GM11168 (cell line): ENCODE measurements at regions not wholly inside any gene's neighbourhood (a gene's known extent, or its start where the extent isn't known, plus 50 kb on each side); places are given as distances from the start of the nearest gene placed in this dataset.

Experiments used
- in situ Hi-C: fragments of 300-500 bp; cut with MboI; formaldehyde crosslinking; loops from one replicate; pipeline ENCODE4 v1.12.0; 2022; ENCODE audit warnings: low sequenced_read_pairs; ENCODE audit not compliant: unreplicated experiment

DNA sequence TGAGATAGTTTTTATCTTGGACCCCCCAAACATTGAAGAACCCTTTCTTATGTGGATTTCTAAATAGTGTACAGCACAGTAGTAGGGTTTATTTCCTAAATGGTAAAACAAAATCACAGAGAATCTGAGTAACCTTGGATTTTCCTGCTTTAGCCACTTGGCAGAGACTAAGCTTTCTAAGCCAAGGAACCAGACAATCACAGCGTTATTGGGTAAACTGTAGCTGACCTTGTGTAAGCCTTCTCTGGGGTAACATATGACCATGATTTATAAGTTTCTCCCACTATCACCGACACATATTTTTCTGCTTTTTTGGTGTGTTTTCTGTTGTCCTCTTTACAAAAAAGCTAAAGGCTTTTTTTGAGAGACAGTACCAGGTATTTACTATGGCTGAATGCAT is 136.3 kb upstream of the PZP start:
- in situ Hi-C loops = loop anchor here (25.0 kb wide), 1 partner anchor 293 kb away; no protein-coding TSS in a partner anchor

DNA sequence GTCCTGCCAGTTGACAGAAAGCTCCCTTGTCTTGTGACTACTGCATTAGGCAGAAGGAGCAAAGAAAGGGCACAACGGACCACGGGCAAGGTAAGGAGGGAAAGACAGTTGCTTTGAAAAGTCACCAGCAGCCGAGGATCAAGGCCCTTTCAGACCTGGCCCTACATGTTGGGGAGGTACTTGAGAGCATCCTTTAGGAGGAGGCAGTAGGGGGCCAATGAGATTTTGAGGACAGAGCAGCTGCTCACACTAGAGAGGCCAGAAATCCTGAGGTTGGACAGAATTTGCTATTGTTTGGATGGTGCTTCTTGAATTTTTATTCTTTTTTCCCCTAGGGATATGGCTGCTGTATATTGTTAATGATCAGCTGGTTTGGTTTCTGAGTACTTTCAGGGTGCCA is 135.5 kb upstream of the PZP start:
- in situ Hi-C loops = loop anchor here (25.0 kb wide), 1 partner anchor 294 kb away; no protein-coding TSS in a partner anchor

DNA sequence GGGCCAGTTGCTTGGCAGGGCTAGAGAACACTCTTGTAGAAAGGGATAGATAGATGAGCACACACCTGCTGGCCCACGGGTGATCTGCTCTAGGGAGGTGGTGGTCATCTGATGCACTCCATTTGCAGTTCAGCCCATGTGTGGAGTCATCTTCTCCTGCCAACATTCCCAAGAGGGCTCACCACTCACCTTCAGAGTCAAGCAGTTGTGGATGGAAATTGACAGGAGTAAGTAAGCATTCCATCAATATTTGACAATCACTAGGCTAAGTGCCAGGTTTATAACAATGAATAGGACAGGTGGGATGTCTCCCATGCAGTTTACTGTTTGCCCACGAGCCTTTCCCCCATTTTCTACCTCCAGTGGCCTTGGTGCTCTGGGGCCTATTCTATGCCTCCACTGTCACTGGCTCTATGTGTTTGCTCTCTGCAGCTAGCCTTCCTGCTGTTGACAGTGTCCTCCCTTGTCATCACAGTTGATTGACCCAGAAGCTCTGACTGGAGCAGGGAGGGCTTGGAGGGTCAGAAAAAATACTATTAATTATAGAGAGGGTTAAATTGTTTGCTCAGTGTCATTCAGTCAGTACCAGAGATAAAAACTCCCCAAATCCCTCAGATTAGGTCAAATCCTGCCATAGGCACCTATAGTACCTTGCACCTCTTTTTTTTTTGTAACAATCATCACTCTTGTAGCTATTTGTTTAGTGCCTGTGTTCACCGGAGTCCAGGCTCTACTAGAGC is 134.6 kb upstream of the PZP start:
- in situ Hi-C loops = loop anchor here (25.0 kb wide), 1 partner anchor 295 kb away; no protein-coding TSS in a partner anchor

DNA sequence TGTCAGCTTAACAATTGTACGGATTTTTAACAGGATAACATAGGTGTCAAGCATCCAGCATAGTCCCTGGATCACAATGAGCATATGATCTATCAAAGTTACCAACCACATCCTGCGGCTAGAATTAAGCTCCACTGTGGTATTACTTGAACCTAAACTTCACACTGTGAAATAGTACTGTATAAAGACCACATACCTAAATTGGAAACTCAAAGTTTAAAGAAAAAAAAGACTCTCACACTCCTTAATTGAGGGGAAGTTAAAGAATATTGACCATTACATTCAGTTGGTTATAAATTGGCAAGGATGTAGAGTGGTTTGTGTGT is 133.0 kb upstream of the PZP start:
- in situ Hi-C loops = loop anchor here (25.0 kb wide), 1 partner anchor 296 kb away; no protein-coding TSS in a partner anchor

DNA sequence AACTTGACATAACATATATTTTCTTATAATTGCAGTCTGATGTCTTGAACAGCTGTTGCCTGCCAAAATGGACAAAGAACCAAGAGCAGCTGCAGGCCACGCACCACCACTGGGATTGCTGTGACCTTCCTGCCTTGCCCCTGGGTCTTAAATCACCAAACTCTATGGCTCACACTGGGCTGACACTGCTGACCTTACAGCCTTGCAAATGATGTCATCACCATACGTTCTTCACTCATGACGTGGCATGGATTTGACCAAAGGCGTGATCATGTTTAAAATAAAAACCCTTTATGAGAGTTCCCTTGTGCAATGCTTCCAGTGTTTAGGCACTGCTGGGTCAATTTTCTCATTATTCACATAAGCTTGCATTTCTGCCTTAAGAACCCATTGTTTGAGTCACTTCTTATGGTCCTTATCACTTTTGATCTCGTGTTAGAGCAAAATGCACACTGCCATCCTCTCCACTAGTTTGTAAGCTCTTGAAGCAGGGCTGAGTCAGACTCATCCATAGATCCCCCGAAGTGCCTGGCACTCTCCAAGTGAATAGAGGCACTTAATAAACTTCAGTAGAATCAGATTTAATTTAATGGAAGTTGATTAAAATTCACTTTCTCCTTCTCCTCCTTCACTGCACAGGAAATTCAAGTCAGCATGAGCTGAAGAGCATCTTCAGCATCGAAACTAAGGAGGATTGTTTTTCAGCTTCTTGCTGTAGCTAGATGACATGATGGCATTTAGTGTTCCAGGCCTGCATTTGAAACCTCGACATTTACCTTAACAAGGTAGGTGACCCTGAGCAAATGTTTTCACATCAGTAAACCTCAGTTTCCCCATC is 132.4 kb upstream of the PZP start:
- in situ Hi-C loops = loop anchor here (25.0 kb wide), 1 partner anchor 297 kb away; no protein-coding TSS in a partner anchor

DNA sequence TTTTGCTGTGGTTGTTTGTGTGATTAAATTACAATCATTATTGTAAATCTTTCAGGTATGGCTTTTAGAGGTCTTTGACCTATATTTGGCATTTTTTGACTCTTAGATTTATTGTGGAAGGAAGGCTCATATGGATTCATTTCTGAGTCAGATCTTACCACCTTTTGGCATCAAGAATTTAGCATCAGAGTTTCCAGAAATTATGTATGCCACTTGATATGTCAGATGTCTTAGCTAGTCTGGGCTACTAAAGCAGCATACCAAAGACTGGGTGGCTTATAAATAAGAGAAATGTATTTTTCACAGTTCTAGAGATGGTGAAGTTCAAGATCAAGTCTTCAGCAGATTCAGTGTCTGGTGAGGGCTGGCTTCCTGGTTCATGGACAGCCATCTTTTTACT is 129.5 kb upstream of the PZP start:
- in situ Hi-C loops = loop anchor here (25.0 kb wide), 1 partner anchor 300 kb away; no protein-coding TSS in a partner anchor

DNA sequence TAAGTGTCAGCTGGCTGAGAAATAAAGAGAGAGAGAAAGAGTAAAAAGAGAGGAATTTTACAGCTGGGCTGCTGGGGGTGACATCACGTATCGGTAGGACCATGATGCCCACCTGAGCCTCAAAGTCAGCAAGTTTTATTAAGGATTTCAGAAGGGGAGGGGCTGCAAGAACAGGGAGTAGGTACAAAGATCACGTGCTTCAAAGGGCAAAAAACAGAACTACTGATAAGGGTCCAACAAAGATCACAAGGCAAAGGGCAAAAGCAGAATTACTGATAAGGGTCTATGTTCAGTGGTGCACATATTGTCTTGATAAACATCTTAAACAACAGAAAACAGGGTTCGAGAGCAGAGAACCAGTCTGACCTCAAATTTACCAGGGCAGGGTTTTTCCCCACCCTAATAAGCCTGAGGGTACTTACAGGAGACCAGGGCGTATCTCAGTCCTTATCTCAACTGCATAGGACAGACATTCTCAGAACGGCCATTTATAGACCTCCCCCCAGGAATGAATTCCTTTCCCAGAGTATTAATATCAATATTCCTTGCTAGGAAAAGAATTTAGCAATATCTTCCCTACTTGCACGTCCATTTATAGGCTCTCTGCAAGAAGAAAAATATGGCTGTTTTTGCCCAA is 128.3 kb upstream of the PZP start:
- in situ Hi-C loops = loop anchor here (25.0 kb wide), 1 partner anchor 301 kb away; no protein-coding TSS in a partner anchor

DNA sequence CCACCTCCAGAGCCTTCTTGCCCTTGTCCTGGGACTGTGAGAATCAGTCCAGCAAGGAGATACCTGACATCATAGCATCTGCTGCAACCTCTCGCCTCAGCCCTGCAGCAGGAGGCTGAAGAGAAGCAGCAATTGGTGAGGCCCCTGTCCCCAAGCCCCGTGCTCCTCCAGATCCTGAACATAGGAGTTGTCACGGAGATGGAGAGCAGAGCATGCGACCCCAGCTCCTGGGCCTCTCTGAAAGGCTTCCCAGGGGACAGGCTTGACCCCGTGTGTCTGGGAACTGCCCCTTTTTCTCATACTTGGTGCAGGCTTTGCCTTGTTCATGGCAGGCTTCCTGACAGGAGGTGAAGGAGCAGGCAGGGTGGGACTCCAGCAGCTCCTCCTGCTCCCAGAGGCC is 127.7 kb upstream of the PZP start:
- in situ Hi-C loops = loop anchor here (25.0 kb wide), 1 partner anchor 301 kb away; no protein-coding TSS in a partner anchor

DNA sequence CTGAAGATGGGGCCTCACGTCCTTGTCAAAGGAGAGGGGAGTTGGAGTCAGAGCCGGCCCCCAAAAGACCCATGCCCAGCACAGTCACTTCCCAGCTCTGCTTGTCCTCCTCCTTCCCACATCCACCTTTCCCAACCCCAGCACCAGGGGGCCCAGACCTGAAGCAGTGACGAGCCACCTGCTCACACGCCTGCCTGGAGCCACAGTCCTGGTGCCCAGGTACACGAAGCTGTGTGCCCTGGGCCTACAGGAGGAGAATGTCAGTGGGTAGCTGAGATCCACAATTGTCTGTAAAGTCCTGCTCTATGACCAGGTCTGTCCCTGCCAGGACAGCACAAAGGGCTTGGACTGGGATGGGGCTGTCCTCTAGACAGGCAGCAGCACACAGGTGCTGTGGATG is 126.8 kb upstream of the PZP start:
- in situ Hi-C loops = loop anchor here (25.0 kb wide), 1 partner anchor 302 kb away; no protein-coding TSS in a partner anchor

DNA sequence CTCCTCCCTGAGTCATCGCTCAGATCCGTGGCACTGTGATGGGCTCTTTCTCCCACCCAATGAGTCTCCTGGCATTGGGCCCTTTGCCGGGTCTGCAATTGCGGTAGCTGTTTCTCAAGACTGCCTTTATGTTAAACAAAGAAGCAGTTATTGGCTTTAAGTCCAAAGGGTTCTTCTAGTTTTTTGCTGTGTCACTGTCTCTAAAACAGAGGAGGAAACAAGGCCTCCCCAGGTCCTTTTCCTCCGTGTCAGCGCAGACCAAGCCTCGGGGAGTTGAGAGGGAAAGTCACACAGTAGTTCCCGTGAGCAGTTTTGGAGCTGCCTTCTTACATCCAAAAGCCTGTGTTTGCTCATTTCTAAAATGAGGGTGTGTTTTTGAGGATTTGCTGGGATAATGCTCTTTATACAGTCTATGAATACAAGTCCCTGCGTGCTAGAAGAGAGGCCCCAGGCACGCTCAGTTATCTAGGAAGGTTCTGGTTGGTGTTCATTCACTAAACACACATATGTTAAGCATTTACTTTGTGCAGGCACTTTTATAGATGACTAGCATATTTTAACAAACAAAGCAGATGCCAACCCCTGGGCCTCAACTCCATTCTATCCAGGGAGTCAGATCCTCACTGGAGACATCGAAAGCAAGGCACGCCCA is 126.0 kb upstream of the PZP start:
- in situ Hi-C loops = loop anchor here (25.0 kb wide), 1 partner anchor 303 kb away; no protein-coding TSS in a partner anchor

DNA sequence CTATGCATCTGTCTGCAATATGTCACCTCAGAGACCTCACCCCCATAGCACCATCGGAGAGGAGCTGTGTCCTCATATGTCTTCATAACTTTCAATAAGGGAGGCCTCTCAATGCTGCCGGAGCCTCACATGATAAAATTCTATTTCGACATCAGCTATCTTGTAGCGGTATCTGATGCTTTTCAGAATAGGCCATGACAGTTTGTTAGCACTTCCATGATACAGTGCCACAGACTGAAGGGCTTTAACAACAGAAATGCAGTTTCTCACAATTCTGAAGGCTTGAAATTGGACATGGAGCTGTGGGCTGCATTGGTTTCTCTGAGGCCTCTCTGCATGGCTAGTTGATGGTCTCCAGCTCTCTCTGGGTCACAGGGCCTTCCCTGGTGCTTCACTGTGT is 125.0 kb upstream of the PZP start:
- in situ Hi-C loops = loop anchor here (25.0 kb wide), 1 partner anchor 304 kb away; no protein-coding TSS in a partner anchor

DNA sequence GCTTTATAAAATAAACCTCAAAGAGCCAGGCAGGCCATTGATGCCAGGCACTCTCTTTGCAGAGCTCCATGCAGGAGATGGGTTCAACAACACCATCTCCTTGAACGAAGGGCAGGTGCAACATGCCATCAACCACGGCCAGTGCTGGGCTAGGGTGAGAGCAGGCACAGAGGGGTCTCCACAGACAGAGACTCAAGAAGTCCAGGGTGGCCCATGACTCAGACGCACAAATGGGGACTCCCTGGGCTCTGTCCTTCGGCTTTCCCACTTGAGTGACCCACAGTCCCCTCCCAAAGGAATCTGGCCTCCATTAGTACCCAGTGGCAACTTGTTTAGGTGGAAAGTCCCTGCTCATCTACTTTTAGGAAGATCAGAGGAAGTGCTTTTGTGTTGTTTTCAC is 124.4 kb upstream of the PZP start:
- in situ Hi-C loops = loop anchor here (25.0 kb wide), 1 partner anchor 305 kb away; no protein-coding TSS in a partner anchor

DNA sequence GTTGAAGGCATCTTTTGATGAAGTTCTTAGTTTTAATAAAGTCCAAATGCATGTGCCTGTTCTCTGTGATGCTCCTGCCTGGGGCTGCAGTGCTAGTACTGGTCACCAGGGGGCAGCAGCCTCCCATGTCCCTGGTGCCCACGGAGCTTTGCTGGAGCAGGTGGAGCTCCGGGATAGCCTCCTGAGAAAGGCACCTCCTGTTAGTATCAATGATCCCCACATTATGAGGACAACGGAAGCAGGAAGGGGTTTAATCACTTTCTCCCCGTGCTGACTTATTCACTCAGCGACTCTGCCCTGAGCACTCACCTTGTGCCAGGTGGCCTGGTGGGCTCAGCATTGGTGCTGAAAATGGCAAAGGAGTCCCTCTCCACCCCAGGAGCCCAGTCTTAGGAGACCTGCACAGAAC is 123.0 kb upstream of the PZP start:
- in situ Hi-C loops = loop anchor here (25.0 kb wide), 1 partner anchor 306 kb away; no protein-coding TSS in a partner anchor

DNA sequence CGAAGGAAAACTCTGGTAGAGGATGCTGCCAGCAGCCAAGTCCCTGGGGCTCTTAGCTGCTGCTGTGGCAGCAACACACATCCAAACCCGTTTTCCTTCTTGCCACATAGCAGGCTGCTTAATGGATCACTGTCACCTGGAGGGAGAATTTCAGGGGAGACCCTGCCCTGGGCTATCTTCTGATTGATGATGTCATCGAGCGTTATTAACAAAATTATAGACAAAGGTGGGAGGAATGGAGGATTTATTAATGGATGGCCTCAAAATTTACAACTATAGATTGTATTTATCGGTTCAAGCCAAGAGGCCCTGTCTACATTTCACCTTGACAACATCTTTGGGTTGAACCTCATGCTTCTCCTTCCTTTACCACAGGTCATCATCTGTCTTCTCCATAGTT is 120.8 kb upstream of the PZP start:
- in situ Hi-C loops = loop anchor here (25.0 kb wide), 1 partner anchor 308 kb away; no protein-coding TSS in a partner anchor

DNA sequence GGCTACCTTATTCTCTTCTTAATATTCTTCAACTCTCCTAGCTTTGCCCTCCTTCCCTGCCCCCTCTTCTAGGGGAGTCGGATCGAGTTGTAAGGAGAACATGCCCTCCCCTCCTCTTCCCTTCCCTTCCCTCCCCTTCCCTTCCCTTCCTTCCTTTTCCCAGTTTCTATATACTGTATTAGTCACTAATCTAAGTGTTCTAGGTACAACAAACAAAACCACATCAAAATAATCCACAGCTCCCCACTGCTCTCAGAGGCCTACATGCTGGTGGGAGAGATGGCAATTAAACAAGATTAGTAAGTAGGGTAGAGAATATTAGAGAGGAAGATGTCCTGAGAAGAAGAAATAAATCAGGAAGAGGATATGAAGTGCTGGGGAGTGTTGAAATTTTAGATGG is 119.9 kb upstream of the PZP start:
- in situ Hi-C loops = loop anchor here (25.0 kb wide), 1 partner anchor 309 kb away; no protein-coding TSS in a partner anchor

DNA sequence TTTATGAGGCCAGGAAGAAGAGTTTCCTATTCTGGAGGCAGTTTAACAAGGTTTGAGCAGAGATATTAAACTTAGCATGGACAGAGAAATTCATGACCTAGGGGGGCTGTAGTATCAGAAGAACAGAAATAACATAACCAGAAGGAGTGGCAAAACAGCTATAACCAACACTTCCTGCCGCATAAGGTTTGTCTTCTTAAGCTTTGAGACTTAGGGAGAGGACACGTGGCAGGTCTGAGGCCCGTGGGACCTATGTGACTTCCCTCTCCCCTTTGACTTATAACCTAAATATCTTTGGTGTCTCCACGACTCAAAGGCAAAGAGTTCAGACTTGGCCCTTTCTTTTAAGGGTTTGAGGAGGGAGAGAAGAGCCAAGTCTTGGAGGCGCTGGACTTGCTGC is 119.1 kb upstream of the PZP start:
- in situ Hi-C loops = loop anchor here (25.0 kb wide), 1 partner anchor 310 kb away; no protein-coding TSS in a partner anchor

DNA sequence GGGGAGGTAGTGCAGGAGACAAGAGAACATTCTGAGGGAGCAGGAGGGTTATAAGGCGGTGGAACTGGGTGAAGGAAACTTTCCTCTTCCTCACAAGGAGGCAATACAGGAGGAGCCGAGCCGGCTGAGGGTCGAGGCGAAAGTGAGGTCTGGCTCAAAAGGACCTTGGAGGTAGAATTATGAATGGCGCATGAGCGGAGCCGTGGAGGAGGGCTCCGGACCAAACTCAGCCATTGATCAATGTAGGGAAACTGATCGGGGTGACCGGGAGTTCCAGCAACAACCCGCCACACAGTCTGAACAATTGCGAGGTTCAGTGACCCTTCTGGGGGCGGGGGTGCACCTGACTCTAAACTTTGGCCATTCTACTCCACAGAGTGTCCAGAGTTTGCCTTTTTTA is 118.7 kb upstream of the PZP start:
- in situ Hi-C loops = loop anchor here (25.0 kb wide), 1 partner anchor 310 kb away; no protein-coding TSS in a partner anchor

DNA sequence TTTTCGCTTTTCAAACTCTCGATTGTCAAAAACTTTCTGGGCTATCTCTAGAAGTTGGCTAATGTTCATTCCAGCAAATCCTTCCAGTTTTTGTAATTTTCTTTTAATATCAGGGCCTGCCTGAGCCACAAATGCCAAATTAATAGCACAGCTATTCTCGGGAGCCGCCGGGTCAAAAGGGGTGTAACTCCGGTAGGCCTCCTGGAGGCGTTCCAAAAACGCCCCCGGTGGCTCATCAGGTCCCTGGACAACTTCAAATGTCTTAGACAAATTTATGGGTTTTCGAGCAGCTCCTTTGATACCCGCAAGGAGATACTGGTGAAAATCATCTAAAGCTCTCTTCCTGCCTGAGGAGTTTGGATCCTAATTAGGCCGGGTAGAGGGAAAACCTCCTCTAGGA is 117.9 kb upstream of the PZP start:
- in situ Hi-C loops = loop anchor here (25.0 kb wide), 1 partner anchor 311 kb away; no protein-coding TSS in a partner anchor

DNA sequence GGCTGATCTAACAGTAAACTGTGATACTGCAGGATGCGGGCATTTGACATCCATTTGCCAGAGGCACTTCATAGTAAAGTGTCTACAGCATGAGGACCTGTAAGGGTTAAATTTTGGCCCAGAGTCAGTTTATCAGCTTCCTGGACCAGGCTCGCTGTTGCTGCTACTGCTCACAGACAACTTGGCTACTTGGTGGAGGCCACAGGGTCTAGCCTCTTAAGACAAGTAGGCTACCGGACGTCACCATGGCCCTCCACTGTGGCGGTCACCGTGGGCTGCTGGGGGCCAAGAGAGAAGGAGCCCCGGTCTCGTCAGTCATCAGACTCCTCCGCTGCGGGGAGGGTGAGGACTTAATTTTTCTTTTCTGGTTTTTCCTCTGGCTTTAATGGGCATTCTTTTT is 117.3 kb upstream of the PZP start:
- in situ Hi-C loops = loop anchor here (25.0 kb wide), 1 partner anchor 312 kb away; no protein-coding TSS in a partner anchor
